C4-2B (cell line): ENCODE measurements at regions not wholly inside any gene's neighbourhood (a gene's known extent, or its start where the extent isn't known, plus 50 kb on each side); places are given as distances from the start of the nearest gene placed in this dataset.
A peak's percentile ranks its signal among the peaks of the same experiment; 100 is the strongest.

Experiments
- H3K27ac ChIP-seq: fragments of 450-650 bp; 2 replicates; pipeline ENCODE4 v1.5.1; 2017
- ZFX ChIP-seq: fragments of 450-650 bp; IDR thresholded peaks from 2 replicates; pipeline ENCODE4 v1.6.1; 2017
- TF ChIP-seq, protein P1 (sequence below): fragments of 450-650 bp; conservative IDR thresholded peaks from 2 replicates; pipeline ENCODE4 v1.5.1; 2017; ENCODE audit warnings: mild to moderate bottlenecking

- H3K27ac ChIP-seq, result no peak overlapping the region
These were observed 100.1 kb upstream of the COL1A2 start for GRCh38 chr7:94294471-94295131.

GRCh38 chr7:94295850-94296249, 98.8 kb upstream of the COL1A2 start:
- no peak overlapping the region for H3K27ac ChIP-seq
- no peak for TF ChIP-seq ZFX
- TF ChIP-seq, protein P1, sequence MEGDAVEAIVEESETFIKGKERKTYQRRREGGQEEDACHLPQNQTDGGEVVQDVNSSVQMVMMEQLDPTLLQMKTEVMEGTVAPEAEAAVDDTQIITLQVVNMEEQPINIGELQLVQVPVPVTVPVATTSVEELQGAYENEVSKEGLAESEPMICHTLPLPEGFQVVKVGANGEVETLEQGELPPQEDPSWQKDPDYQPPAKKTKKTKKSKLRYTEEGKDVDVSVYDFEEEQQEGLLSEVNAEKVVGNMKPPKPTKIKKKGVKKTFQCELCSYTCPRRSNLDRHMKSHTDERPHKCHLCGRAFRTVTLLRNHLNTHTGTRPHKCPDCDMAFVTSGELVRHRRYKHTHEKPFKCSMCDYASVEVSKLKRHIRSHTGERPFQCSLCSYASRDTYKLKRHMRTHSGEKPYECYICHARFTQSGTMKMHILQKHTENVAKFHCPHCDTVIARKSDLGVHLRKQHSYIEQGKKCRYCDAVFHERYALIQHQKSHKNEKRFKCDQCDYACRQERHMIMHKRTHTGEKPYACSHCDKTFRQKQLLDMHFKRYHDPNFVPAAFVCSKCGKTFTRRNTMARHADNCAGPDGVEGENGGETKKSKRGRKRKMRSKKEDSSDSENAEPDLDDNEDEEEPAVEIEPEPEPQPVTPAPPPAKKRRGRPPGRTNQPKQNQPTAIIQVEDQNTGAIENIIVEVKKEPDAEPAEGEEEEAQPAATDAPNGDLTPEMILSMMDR, result peak; percentile 15; the same call in 1 of the 2 replicates

More at GRCh38 chr7:94294471-94295131, 100.1 kb upstream of the COL1A2 start:
- TF ChIP-seq, protein P1, result no peak
- TF ChIP-seq ZFX, result no peak

- TF ChIP-seq, protein P1, result no peak
- TF ChIP-seq ZFX, result no peak
- H3K27ac ChIP-seq, result no peak overlapping the region
These were observed 97.8 kb upstream of the COL1A2 start for GRCh38 chr7:94296881-94297280.

GRCh38 chr7:94297397-94297838, 97.3 kb upstream of the COL1A2 start:
- TF ChIP-seq ZFX, result no peak
- TF ChIP-seq, protein P1, result no peak
- H3K27ac ChIP-seq, result no peak overlapping the region

DNA sequence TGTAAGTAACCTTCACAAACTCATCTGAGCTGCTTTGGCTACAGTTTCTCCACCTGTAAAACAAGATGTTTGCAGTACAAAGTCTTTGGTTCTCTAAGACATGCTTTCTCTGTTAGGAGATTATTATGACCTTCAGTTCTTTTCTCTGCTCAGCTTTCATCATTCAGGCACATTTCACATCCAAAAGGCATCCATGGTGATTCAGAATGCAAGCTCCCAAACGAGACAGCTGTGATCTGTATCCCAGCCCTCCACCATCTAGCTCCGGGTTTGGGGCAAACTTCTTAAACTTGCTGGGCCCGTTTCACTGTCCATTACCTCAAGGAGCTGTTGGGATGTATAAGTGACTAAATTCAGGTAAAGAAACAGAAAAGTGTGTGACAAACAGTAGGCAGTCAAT, 95.8 kb upstream of the COL1A2 start:
- no peak for TF ChIP-seq ZFX
- TF ChIP-seq, protein P1, result no peak
- H3K27ac ChIP-seq, result no peak overlapping the region

- TF ChIP-seq ZFX, result no peak
- TF ChIP-seq, protein P1, result no peak
- H3K27ac ChIP-seq, result no peak overlapping the region
These were observed 94.4 kb upstream of the COL1A2 start for GRCh38 chr7:94300176-94300835.

DNA sequence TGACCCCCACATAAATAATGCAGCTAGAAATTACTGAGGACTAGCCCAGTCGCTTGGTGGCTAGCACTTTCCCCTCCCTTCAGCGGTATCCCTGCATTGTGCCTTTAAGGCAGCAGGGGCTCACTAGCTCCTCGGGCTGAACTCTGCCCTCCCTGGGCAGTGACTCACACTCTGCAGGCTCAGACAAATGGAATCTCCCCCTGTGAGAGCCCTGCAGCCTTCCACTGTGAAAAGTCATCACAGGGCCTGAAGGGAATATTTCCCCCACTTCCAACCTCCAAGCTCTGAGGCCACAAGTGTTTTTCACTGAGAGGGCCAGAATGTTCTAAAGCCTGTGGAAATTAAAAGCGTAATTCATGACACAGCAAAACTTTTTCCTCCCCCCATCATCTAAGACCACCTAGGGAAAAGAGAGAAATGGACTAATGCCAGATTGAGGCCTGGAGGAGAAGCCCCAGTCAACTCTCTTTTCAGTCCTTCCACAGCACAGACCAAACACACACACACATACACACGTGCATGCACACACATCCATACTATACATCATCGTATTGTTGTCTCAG, 93.6 kb upstream of the COL1A2 start:
- no peak overlapping the region for H3K27ac ChIP-seq
- TF ChIP-seq, protein P1, result no peak
- no peak for TF ChIP-seq ZFX
